ENCODE measurements at regions not wholly inside any gene's neighbourhood (a gene's known extent, or its start where the extent isn't known, plus 50 kb on each side); places are given as distances from the start of the nearest gene placed in this dataset.

GRCh38 chr6:76222189-76222588, 149.7 kb upstream of the IMPG1 start:
- no peak for TF ChIP-seq CTCF (conservative IDR thresholded peaks at IDR 0.05; ENCODE audit: low read depth)
- no peak for DNase-seq (ENCODE audit: low spot score)
- POLR2A ChIA-PET (ENCODE audit: low non-redundant PET): no interaction called here
- H3K27ac ChIP-seq: no peak overlapping the region
- CTCF ChIA-PET: no interaction called here

GRCh38 chr6:76221525-76221924, 149.1 kb upstream of the IMPG1 start:
- POLR2A ChIA-PET (ENCODE audit: low non-redundant PET): no interaction called here
- CTCF ChIA-PET: no interaction called here
- no peak overlapping the region for H3K27ac ChIP-seq
- DNase-seq (ENCODE audit: low spot score): no peak
- no peak for TF ChIP-seq CTCF (conservative IDR thresholded peaks at IDR 0.05; ENCODE audit: low read depth)

GRCh38 chr6:76220805-76221204, 148.3 kb upstream of the IMPG1 start:
- CTCF ChIA-PET: no interaction called here
- DNase-seq (ENCODE audit: low spot score): no peak
- no peak for TF ChIP-seq CTCF (conservative IDR thresholded peaks at IDR 0.05; ENCODE audit: low read depth)
- POLR2A ChIA-PET (ENCODE audit: low non-redundant PET): no interaction called here
- H3K27ac ChIP-seq: no peak overlapping the region

GRCh38 chr6:76217606-76218005, 145.1 kb upstream of the IMPG1 start:
- DNase-seq (ENCODE audit: low spot score): no peak
- ChIA-PET CTCF (no interaction called here), POLR2A (ENCODE audit: low non-redundant PET) (no interaction called here)
- TF ChIP-seq CTCF (conservative IDR thresholded peaks at IDR 0.05; ENCODE audit: low read depth): no peak
- H3K27ac ChIP-seq: no peak overlapping the region

- CTCF ChIA-PET: no interaction called here
- no peak for DNase-seq (ENCODE audit: low spot score)
- TF ChIP-seq CTCF (conservative IDR thresholded peaks at IDR 0.05; ENCODE audit: low read depth): no peak
- no peak overlapping the region for H3K27ac ChIP-seq
- POLR2A ChIA-PET (ENCODE audit: low non-redundant PET): no interaction called here
Observed at GRCh38 chr6:76214546-76214945, 142.1 kb upstream of the IMPG1 start.

GRCh38 chr6:76174722-76175121, 102.3 kb upstream of the IMPG1 start:
- no peak for TF ChIP-seq CTCF (conservative IDR thresholded peaks at IDR 0.05; ENCODE audit: low read depth)
- ChIA-PET CTCF (interaction anchor here (0.9 kb wide), 1 partner anchor 119 kb away, joined by 3 read pairs; no protein-coding TSS in a partner anchor), POLR2A (ENCODE audit: low non-redundant PET) (no interaction called here)
- DNase-seq (ENCODE audit: low spot score): no peak
- H3K27ac ChIP-seq: no peak overlapping the region

- TF ChIP-seq CTCF (conservative IDR thresholded peaks at IDR 0.05; ENCODE audit: low read depth): no peak
- no peak overlapping the region for H3K27ac ChIP-seq
- POLR2A ChIA-PET (ENCODE audit: low non-redundant PET): no interaction called here
- no peak for DNase-seq (ENCODE audit: low spot score)
- CTCF ChIA-PET: interaction anchor here (0.5 kb wide), 1 partner anchor 843 kb away, joined by 3 read pairs; no protein-coding TSS in a partner anchor
Observed at GRCh38 chr6:76166874-76167273, 94.4 kb upstream of the IMPG1 start.

All from RWPE1 (cell line).